ENCODE measurements at regions not wholly inside any gene's neighbourhood (a gene's known extent, or its start where the extent isn't known, plus 50 kb on each side); places are given as distances from the start of the nearest gene placed in this dataset.

GRCh38 chr1:168424281-168424680, 119.5 kb downstream of the XCL2 start:
- intact Hi-C loops (cut with micrococcal nuclease; ENCODE audit: unreplicated experiment), result no loop called here
- no peaks in the 10 kb centered on the region for H3K36me3 ChIP-seq (ENCODE audit: insufficient read depth, low read length, poor library complexity, severe bottlenecking)
- no peak for TF ChIP-seq EZH2 (IDR thresholded peaks at IDR 0.05; ENCODE audit: borderline replicate concordance, low read depth, low read length, poor library complexity, severe bottlenecking)
- TF ChIP-seq, protein P1, sequence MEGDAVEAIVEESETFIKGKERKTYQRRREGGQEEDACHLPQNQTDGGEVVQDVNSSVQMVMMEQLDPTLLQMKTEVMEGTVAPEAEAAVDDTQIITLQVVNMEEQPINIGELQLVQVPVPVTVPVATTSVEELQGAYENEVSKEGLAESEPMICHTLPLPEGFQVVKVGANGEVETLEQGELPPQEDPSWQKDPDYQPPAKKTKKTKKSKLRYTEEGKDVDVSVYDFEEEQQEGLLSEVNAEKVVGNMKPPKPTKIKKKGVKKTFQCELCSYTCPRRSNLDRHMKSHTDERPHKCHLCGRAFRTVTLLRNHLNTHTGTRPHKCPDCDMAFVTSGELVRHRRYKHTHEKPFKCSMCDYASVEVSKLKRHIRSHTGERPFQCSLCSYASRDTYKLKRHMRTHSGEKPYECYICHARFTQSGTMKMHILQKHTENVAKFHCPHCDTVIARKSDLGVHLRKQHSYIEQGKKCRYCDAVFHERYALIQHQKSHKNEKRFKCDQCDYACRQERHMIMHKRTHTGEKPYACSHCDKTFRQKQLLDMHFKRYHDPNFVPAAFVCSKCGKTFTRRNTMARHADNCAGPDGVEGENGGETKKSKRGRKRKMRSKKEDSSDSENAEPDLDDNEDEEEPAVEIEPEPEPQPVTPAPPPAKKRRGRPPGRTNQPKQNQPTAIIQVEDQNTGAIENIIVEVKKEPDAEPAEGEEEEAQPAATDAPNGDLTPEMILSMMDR (conservative IDR thresholded peaks at IDR 0.05; ENCODE audit: low read depth, low read length), result no peak
- no TSS peak for BruUV-seq (replicated peaks)
- no peaks in the 10 kb centered on the region for H3K9me3 ChIP-seq (ENCODE audit: low read depth, low read length, poor library complexity, severe bottlenecking)
- DNase-seq (ENCODE audit: low spot score), result no peak
- no peaks in the 10 kb centered on the region for H3K4me1 ChIP-seq (ENCODE audit: insufficient read depth, low read length, poor library complexity, severe bottlenecking)
- no peak overlapping the region for H3K4me3 ChIP-seq (ENCODE audit: low read depth, low read length, poor library complexity, severe bottlenecking)
- H3K27ac ChIP-seq (ENCODE audit: low read depth, low read length, poor library complexity, severe bottlenecking), result no peak overlapping the region
- no peaks in the 10 kb centered on the region for H3K27me3 ChIP-seq (replicated peaks; ENCODE audit: insufficient read depth, low read depth, low read length, poor library complexity)
- POLR2A ChIA-PET (ENCODE audit: low non-redundant PET), result no interaction called here
- CTCF ChIA-PET, result no interaction called here

GRCh38 chr1:168422203-168422847, 121.5 kb downstream of the XCL2 start:
- Histone ChIP-seq H3K36me3 (ENCODE audit: insufficient read depth, low read length, poor library complexity, severe bottlenecking) (no peaks in the 10 kb centered on the region), H3K9me3 (ENCODE audit: low read depth, low read length, poor library complexity, severe bottlenecking) (no peaks in the 10 kb centered on the region), H3K27me3 (replicated peaks; ENCODE audit: insufficient read depth, low read depth, low read length, poor library complexity) (no peaks in the 10 kb centered on the region), H3K27ac (ENCODE audit: low read depth, low read length, poor library complexity, severe bottlenecking) (no peak overlapping the region), H3K4me1 (ENCODE audit: insufficient read depth, low read length, poor library complexity, severe bottlenecking) (no peaks in the 10 kb centered on the region), H3K4me3 (ENCODE audit: low read depth, low read length, poor library complexity, severe bottlenecking) (no peak overlapping the region)
- intact Hi-C loops (cut with micrococcal nuclease; ENCODE audit: unreplicated experiment), result no loop called here
- CTCF ChIA-PET, result interaction anchor here (1.1 kb wide), 1 partner anchor 79 kb away, joined by 3 read pairs; no protein-coding TSS in a partner anchor
- no peak for TF ChIP-seq EZH2 (IDR thresholded peaks at IDR 0.05; ENCODE audit: borderline replicate concordance, low read depth, low read length, poor library complexity, severe bottlenecking)
- TF ChIP-seq, protein P1 (conservative IDR thresholded peaks at IDR 0.05; ENCODE audit: low read depth, low read length), result no peak
- POLR2A ChIA-PET (ENCODE audit: low non-redundant PET), result no interaction called here
- no TSS peak for BruUV-seq (replicated peaks)
- DNase-seq (ENCODE audit: low spot score), result no peak

GRCh38 chr1:168421399-168422004, 122.3 kb downstream of the XCL2 start:
- no TSS peak for BruUV-seq (replicated peaks)
- no peak for DNase-seq (ENCODE audit: low spot score)
- Histone ChIP-seq H3K4me1 (ENCODE audit: insufficient read depth, low read length, poor library complexity, severe bottlenecking) (no peaks in the 10 kb centered on the region), H3K9me3 (ENCODE audit: low read depth, low read length, poor library complexity, severe bottlenecking) (no peaks in the 10 kb centered on the region), H3K4me3 (ENCODE audit: low read depth, low read length, poor library complexity, severe bottlenecking) (no peak overlapping the region), H3K27ac (ENCODE audit: low read depth, low read length, poor library complexity, severe bottlenecking) (no peak overlapping the region), H3K27me3 (replicated peaks; ENCODE audit: insufficient read depth, low read depth, low read length, poor library complexity) (no peaks in the 10 kb centered on the region), H3K36me3 (ENCODE audit: insufficient read depth, low read length, poor library complexity, severe bottlenecking) (no peaks in the 10 kb centered on the region)
- intact Hi-C loops (cut with micrococcal nuclease; ENCODE audit: unreplicated experiment), result no loop called here
- CTCF ChIA-PET, result interaction anchor here (1.1 kb wide), 1 partner anchor 79 kb away, joined by 3 read pairs; no protein-coding TSS in a partner anchor
- TF ChIP-seq, protein P1 (conservative IDR thresholded peaks at IDR 0.05; ENCODE audit: low read depth, low read length), result no peak
- TF ChIP-seq EZH2 (IDR thresholded peaks at IDR 0.05; ENCODE audit: borderline replicate concordance, low read depth, low read length, poor library complexity, severe bottlenecking), result no peak
- POLR2A ChIA-PET (ENCODE audit: low non-redundant PET), result no interaction called here

Data from A673 (cell line).